ENCODE measurements at regions not wholly inside any gene's neighbourhood (a gene's known extent, or its start where the extent isn't known, plus 50 kb on each side); places are given as distances from the start of the nearest gene placed in this dataset.

GRCh38 chr2:236367506-236368289 lies 103.5 kb upstream of the ASB18 start:
- H3K36me3 ChIP-seq (ENCODE audit: control insufficient read depth, insufficient read depth, low read length): no peaks in the 10 kb centered on the region
- peaks cover 29% of the 10 kb centered on the region for H3K27me3 ChIP-seq (ENCODE audit: control insufficient read depth, insufficient read depth, low read length)
- no peak for DNase-seq (ENCODE audit: low read depth, low spot score)
- POLR2A ChIA-PET: no interaction called here
- in situ Hi-C loops (cut with HindIII; ENCODE audit: low pct_unique_long_range_greater_than_20kb, low sequenced_read_pairs) (no loop called here), intact Hi-C loops (cut with micrococcal nuclease; ENCODE audit: unreplicated experiment) (no loop called here)
- CTCF ChIA-PET: no interaction called here
- TF ChIP-seq POLR2AphosphoS5 (IDR thresholded peaks at IDR 0.05; ENCODE audit: low read depth, low read length) (no peak), TCF7L2 (IDR thresholded peaks at IDR 0.05; ENCODE audit: low read depth, low read length) (no peak)
- TF ChIP-seq, protein P1, sequence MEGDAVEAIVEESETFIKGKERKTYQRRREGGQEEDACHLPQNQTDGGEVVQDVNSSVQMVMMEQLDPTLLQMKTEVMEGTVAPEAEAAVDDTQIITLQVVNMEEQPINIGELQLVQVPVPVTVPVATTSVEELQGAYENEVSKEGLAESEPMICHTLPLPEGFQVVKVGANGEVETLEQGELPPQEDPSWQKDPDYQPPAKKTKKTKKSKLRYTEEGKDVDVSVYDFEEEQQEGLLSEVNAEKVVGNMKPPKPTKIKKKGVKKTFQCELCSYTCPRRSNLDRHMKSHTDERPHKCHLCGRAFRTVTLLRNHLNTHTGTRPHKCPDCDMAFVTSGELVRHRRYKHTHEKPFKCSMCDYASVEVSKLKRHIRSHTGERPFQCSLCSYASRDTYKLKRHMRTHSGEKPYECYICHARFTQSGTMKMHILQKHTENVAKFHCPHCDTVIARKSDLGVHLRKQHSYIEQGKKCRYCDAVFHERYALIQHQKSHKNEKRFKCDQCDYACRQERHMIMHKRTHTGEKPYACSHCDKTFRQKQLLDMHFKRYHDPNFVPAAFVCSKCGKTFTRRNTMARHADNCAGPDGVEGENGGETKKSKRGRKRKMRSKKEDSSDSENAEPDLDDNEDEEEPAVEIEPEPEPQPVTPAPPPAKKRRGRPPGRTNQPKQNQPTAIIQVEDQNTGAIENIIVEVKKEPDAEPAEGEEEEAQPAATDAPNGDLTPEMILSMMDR (IDR thresholded peaks at IDR 0.05): no peak
- BruUV-seq (replicated peaks): no TSS peak
- no peak overlapping the region for H3K4me3 ChIP-seq (ENCODE audit: low read depth in 2 of 2, low read length in 2 of 2)
- no peaks in the 10 kb centered on the region; the same call in 1 of the 2 replicates for H3K4me1 ChIP-seq (ENCODE audit: control insufficient read depth, insufficient read depth, low read length)
- H3K9me3 ChIP-seq (ENCODE audit: control insufficient read depth, insufficient read depth, low read depth, low read length): no peaks in the 10 kb centered on the region
- no peak for ATAC-seq
- H3K27ac ChIP-seq (ENCODE audit: low read length): no peak overlapping the region

DNA sequence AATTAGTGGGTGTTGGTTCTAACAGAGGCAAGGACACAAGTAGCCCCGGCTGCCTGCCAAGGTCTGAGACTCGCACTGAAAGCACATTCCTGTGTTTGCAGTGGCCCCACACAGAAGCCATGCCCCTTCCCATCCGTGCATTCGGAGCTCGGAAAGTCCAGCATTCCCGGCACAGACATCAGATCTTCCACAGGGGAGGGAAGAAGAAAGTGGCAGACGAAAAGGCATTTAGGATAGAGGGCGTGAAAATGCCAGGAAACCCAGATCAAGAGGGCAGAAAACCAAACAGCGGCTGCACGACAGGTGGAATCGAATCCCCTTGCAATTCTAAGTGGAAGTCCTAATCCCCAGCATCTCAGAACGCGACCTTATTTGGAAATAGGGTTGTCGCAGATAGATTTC lies 105.5 kb upstream of the ASB18 start:
- in situ Hi-C loops (cut with HindIII; ENCODE audit: low pct_unique_long_range_greater_than_20kb, low sequenced_read_pairs) (no loop called here), intact Hi-C loops (cut with micrococcal nuclease; ENCODE audit: unreplicated experiment) (no loop called here)
- Histone ChIP-seq H3K27me3 (ENCODE audit: control insufficient read depth, insufficient read depth, low read length) (peaks cover 32% of the 10 kb centered on the region), H3K36me3 (ENCODE audit: control insufficient read depth, insufficient read depth, low read length) (no peaks in the 10 kb centered on the region), H3K4me1 (ENCODE audit: control insufficient read depth, insufficient read depth, low read length) (no peaks in the 10 kb centered on the region; the same call in 1 of the 2 replicates), H3K4me3 (ENCODE audit: low read depth in 2 of 2, low read length in 2 of 2) (no peak overlapping the region), H3K27ac (ENCODE audit: low read length) (no peak overlapping the region), H3K9me3 (ENCODE audit: control insufficient read depth, insufficient read depth, low read depth, low read length) (no peaks in the 10 kb centered on the region)
- ATAC-seq: no peak
- POLR2A ChIA-PET: no interaction called here
- no TSS peak for BruUV-seq (replicated peaks)
- CTCF ChIA-PET: no interaction called here
- no peak for DNase-seq (ENCODE audit: low read depth, low spot score)
- TF ChIP-seq TCF7L2 (IDR thresholded peaks at IDR 0.05; ENCODE audit: low read depth, low read length) (no peak), SIN3A (IDR thresholded peaks at IDR 0.05; ENCODE audit: borderline replicate concordance, insufficient read depth, low read depth, low read length) (no peak), POLR2AphosphoS5 (IDR thresholded peaks at IDR 0.05; ENCODE audit: low read depth, low read length) (no peak)
- TF ChIP-seq, protein P1 (IDR thresholded peaks at IDR 0.05): no peak

DNA sequence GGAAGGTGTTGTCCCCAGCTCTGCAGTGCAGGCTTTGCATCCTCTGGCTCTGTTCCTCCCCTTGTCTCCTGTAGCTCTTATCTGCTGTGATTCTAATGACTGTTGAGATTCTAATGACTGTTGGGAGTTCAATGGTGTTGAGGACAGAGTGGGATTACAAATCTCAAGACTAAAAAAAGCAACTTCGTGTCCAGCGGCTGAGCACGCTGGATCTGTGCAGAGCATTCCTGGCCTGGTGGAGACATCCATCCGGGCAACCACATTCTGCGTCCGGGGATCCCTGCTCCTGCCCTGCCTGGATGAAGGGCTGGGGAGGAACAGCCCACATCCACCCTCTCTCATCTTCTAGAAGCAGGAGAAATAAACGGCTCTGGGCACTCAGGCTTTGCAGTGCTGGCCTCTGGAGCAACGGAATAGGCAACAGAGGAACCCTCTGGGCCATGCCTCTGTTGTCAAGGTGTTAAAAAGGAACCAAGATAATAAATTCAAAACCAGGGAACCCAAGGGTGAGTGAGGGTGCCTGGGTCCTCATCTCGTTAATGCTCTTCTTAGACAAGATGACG lies 106.7 kb upstream of the ASB18 start:
- POLR2A ChIA-PET: no interaction called here
- H3K27me3 ChIP-seq (ENCODE audit: control insufficient read depth, insufficient read depth, low read length): peaks cover 32% of the 10 kb centered on the region

More for the DNA sequence above, 106.7 kb upstream of the ASB18 start:
- H3K27ac ChIP-seq (ENCODE audit: low read length): no peak overlapping the region
- intact Hi-C loops (cut with micrococcal nuclease; ENCODE audit: unreplicated experiment): no loop called here
- no peak overlapping the region for H3K4me3 ChIP-seq (ENCODE audit: low read depth in 2 of 2, low read length in 2 of 2)
- TF ChIP-seq, protein P1 (IDR thresholded peaks at IDR 0.05): no peak
- TF ChIP-seq TCF7L2 (IDR thresholded peaks at IDR 0.05; ENCODE audit: low read depth, low read length) (no peak), SIN3A (IDR thresholded peaks at IDR 0.05; ENCODE audit: borderline replicate concordance, insufficient read depth, low read depth, low read length) (no peak), POLR2AphosphoS5 (IDR thresholded peaks at IDR 0.05; ENCODE audit: low read depth, low read length) (no peak)
- TF ChIP-seq, protein P2, sequence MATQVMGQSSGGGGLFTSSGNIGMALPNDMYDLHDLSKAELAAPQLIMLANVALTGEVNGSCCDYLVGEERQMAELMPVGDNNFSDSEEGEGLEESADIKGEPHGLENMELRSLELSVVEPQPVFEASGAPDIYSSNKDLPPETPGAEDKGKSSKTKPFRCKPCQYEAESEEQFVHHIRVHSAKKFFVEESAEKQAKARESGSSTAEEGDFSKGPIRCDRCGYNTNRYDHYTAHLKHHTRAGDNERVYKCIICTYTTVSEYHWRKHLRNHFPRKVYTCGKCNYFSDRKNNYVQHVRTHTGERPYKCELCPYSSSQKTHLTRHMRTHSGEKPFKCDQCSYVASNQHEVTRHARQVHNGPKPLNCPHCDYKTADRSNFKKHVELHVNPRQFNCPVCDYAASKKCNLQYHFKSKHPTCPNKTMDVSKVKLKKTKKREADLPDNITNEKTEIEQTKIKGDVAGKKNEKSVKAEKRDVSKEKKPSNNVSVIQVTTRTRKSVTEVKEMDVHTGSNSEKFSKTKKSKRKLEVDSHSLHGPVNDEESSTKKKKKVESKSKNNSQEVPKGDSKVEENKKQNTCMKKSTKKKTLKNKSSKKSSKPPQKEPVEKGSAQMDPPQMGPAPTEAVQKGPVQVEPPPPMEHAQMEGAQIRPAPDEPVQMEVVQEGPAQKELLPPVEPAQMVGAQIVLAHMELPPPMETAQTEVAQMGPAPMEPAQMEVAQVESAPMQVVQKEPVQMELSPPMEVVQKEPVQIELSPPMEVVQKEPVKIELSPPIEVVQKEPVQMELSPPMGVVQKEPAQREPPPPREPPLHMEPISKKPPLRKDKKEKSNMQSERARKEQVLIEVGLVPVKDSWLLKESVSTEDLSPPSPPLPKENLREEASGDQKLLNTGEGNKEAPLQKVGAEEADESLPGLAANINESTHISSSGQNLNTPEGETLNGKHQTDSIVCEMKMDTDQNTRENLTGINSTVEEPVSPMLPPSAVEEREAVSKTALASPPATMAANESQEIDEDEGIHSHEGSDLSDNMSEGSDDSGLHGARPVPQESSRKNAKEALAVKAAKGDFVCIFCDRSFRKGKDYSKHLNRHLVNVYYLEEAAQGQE (IDR thresholded peaks at IDR 0.05; ENCODE audit: insufficient read depth in 1 of 2, low read depth in 2 of 2, low read length in 1 of 2): no peak
- no peak for DNase-seq (ENCODE audit: low read depth, low spot score)
- no peaks in the 10 kb centered on the region; the same call in 1 of the 2 replicates for H3K4me1 ChIP-seq (ENCODE audit: control insufficient read depth, insufficient read depth, low read length)
- BruUV-seq (replicated peaks): no TSS peak
- H3K36me3 ChIP-seq (ENCODE audit: control insufficient read depth, insufficient read depth, low read length): no peaks in the 10 kb centered on the region
- in situ Hi-C loops (cut with HindIII; ENCODE audit: low pct_unique_long_range_greater_than_20kb, low sequenced_read_pairs): no loop called here
- no peak for ATAC-seq
- CTCF ChIA-PET: interaction anchor here (0.7 kb wide), 1 partner anchor 122 kb away, joined by 4 read pairs; no protein-coding TSS in a partner anchor
- H3K9me3 ChIP-seq (ENCODE audit: control insufficient read depth, insufficient read depth, low read depth, low read length): no peaks in the 10 kb centered on the region
